ENCODE measurements at regions not wholly inside any gene's neighbourhood (a gene's known extent, or its start where the extent isn't known, plus 50 kb on each side); places are given as distances from the start of the nearest gene placed in this dataset.
"Not testable (repeated sequence)": the region's sequence is repeated elsewhere in the genome, so short reads cannot be mapped to it uniquely, and the experiment has no call there.

GRCh38 chr14:34381304-34381703, 80.7 kb downstream of the SPTSSA start:
- DNase-seq = not testable (repeated sequence)

GRCh38 chr14:34380471-34380845, 81.6 kb downstream of the SPTSSA start:
- DNase-seq = no peak

- DNase-seq = no peak
These were observed 82.1 kb downstream of the SPTSSA start for GRCh38 chr14:34379816-34380470.

GRCh38 chr14:34376649-34377267, 85.3 kb downstream of the SPTSSA start:
- DNase-seq = no peak

- peak; percentile 4 for DNase-seq
These were observed 86.9 kb downstream of the SPTSSA start for GRCh38 chr14:34374998-34375740.

GRCh38 chr14:34373191-34373590, 88.8 kb downstream of the SPTSSA start:
- no peak for DNase-seq

GRCh38 chr14:34372786-34373185, 89.3 kb downstream of the SPTSSA start:
- DNase-seq = no peak

- DNase-seq = no peak
These were observed 92.4 kb downstream of the SPTSSA start for GRCh38 chr14:34369648-34370030.

- no peak for DNase-seq
These were observed 92.9 kb downstream of the SPTSSA start for GRCh38 chr14:34368971-34369647.

GRCh38 chr14:34368115-34368970, 93.7 kb downstream of the SPTSSA start:
- DNase-seq = no peak

GRCh38 chr14:34365309-34365915, 96.6 kb downstream of the SPTSSA start:
- DNase-seq = no peak

- DNase-seq = no peak
These were observed 97.8 kb downstream of the SPTSSA start for GRCh38 chr14:34364201-34364600.

GRCh38 chr14:34363733-34364134, 98.3 kb downstream of the SPTSSA start:
- DNase-seq = no peak

- no peak for DNase-seq
These were observed 99.3 kb downstream of the SPTSSA start for GRCh38 chr14:34362641-34363251.

- no peak for DNase-seq
These were observed 100.5 kb downstream of the SPTSSA start for GRCh38 chr14:34361504-34362011.

- DNase-seq = no peak
These were observed 102.5 kb downstream of the SPTSSA start for GRCh38 chr14:34359420-34360117.

GRCh38 chr14:34356264-34356654, 105.8 kb downstream of the SPTSSA start:
- DNase-seq = no peak

- DNase-seq = peak; percentile 42
These were observed 106.3 kb downstream of the SPTSSA start for GRCh38 chr14:34355584-34356263.

- no peak for DNase-seq
These were observed 107.5 kb downstream of the SPTSSA start for GRCh38 chr14:34354556-34354955.

- DNase-seq = no peak
These were observed 111.1 kb downstream of the SPTSSA start for GRCh38 chr14:34350903-34351302.
